GM18907 (cell line): ENCODE measurements at regions not wholly inside any gene's neighbourhood (a gene's known extent, or its start where the extent isn't known, plus 50 kb on each side); places are given as distances from the start of the nearest gene placed in this dataset.

Source experiments
- ATAC-seq: cut with Tn5 transposase; IDR thresholded peaks from one replicate; pipeline ENCODE4 v1.9.1; 2021; ENCODE audit warnings: mild to moderate bottlenecking, moderate library complexity; ENCODE audit not compliant: unreplicated experiment

GRCh38 chr7:155962191-155962967 is 150.1 kb upstream of the SHH start:
- ATAC-seq: no peak

GRCh38 chr7:155961241-155962190 is 149.3 kb upstream of the SHH start:
- ATAC-seq: no peak

GRCh38 chr7:155959894-155960293 is 147.6 kb upstream of the SHH start:
- ATAC-seq: no peak

- no peak for ATAC-seq
Observed at GRCh38 chr7:155956977-155957376, 144.7 kb upstream of the SHH start.

- ATAC-seq: no peak
Observed at GRCh38 chr7:155955367-155955635, 143.0 kb upstream of the SHH start.

DNA sequence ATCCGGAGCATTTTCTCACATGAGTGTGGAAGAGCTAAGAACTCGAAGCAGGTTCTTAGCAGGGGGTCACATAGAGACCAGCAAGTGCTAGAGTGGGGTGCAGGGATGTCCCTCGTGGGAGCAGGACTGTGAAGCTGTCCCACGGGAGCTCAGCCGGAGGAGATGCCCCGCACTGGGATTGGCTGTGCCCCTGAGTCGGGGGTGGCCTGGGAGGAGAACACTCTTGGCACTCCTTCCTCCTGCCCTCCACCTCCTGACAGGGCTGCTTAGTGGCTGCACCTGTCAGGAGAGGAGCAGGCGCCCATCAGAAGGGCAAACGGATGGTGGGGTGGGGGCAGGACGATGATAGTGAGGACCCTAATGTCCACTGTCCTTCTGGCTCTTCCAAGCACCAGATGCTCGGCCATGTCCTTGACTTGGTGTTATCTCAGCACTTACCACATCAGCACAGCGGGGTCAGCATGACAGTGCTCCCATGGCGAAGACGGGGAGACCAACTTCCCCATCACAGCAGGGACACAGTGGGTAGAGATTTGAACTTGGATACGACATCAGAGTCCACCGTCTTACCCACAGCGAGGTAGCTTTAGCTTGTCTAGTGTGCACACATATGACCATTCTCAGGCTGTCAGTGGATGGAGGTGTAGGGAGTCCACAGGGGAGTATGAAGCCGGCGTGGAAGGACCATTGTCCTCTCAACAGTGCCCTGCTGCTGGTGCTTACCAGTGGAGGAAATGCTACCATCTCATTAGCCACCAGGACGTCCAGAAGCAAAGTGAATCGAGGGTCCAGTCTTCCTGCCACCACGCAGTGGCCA is 142.5 kb upstream of the SHH start:
- no peak for ATAC-seq

- no peak for ATAC-seq
Observed at GRCh38 chr7:155953781-155954549, 141.7 kb upstream of the SHH start.

GRCh38 chr7:155953501-155953778 is 141.2 kb upstream of the SHH start:
- ATAC-seq: no peak

DNA sequence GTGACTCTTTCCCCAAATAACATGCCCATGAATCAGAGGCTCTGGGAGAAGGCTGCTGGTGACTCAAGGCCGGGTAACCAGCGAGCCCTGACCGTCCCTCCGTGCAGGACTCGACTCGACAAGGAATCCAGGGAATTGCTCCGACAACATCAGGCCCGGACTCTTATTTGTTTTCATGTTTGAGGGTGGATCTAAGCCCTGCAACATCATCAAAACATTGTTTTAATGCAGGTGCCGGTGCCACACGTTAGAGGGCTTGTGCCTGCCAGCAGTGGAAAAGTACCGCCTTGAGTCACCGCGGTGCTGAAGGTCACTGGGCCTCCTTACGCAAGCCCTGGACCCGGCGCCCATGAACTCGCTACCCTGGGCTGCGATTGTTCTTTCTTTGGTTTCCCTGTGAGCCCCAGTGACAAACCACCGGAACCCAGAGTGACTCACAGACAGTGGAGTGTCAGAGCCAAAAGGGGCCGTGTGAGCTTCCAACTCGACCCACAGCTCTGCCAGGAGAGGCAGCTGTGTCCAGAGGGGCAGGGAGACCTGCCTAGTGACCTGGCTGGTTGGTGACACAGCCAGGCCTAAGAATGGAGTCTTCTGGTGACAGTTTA is 139.4 kb upstream of the SHH start:
- ATAC-seq: no peak

- ATAC-seq: no peak
Observed at GRCh38 chr7:155950898-155951553, 138.8 kb upstream of the SHH start.

DNA sequence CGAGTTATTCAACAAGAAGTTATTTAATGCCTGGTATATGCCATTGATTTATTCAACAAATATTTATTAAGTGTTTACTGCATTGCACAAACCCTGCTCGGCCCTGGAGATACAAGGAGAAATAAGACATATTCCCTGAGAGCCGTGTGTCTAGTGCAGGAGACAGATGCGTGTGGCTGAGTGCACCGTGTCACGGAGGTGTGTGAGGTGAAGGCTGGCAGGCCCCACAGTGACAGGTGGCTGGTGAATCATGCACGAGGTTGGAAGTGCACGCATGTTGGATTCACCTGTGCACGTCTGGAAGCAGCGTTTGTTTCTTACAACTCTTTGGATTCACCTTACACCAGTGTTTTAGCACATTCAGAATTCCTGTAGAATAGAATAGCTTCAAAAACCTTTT is 136.6 kb upstream of the SHH start:
- ATAC-seq: no peak

DNA sequence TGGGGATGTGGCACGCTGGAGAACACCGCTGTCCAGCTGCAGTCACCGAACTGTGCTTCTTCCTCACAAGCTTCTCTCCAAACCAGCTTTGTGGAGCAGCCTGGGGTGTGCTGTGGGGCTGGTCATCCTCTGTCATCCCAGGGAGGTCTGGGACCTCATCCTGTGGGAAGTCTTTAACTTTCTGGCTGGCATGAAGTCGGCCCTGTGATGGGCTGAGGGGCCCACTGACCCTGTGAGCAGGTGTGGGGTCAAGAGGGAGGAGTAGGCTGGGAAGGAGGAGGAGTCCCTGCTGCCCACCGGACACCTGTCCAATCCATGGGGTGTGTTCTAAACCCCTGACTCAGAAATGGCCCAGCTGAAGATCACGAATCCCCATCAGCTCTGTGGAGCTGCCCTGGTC is 136.2 kb upstream of the SHH start:
- no peak for ATAC-seq

DNA sequence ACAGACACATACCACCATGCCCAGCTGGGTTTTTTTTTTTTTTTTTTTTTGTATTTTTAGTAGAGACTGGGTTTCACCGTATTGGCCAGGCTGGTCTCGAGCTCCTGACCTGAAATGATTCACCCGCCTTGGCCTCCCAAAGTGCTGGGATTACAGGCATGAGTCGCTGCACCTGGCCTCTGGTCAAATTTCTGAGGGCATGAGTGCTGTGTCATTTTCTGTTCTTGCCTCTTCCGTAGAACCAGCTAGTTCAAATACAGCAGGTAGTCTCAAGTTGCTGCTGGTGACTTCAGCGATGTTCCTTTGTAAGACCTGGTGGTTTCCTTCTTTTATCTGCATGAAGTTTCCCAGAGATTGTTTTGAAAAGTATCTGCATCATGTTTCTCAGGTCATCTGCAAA is 134.8 kb upstream of the SHH start:
- no peak for ATAC-seq

DNA sequence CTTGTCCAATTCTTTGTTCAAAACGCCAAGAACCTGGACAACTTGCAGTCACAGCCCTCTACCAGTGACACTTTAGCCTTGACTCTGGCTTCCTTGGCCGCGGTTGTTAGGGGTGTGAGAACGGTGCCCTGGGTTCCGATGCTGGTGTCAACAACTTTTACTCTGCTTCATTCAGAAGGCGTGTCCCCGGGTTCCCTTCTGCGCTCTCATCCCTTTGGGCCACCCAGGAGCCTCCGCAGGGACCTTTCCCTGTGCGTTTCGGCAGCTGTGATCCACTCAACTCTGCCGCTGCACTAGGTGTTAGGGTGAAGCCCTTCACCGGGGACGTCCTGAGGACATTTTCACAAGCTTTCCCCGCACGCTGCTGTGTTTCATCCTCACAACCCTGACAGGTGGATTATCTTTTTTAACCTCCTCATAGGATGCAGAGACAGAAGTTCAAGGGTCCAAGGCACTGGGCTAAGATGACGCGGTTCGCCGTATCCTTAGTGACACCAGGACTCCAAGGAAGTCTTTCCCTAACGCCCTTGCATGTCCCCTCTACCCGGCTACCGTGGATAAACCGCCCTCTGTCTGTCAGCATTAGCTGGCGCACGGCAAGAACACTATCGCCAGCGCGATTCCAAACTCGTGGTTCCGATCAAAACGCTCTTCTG is 133.5 kb upstream of the SHH start:
- no peak for ATAC-seq

DNA sequence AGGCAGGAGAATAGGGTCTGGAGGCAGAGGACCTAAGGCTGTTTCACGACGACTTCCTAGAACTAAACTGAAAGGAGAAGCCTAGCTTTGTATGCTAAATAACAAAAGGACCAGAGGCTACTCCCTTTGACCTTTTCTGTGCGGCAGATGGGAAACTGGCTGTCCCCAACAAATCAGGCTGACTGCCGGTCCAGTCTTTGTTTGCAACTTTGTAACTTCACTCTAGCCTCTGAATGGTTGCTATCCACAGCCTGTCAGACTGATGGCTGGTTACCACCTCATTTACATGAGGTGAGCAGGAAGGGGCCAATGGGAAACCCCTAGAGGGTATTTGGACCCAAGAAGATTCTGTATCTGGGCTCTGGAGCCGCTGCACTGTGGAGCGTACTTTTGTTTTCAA is 132.6 kb upstream of the SHH start:
- no peak for ATAC-seq

- no peak for ATAC-seq
Observed at GRCh38 chr7:155943251-155943899, 131.1 kb upstream of the SHH start.

GRCh38 chr7:155942226-155942950 is 130.1 kb upstream of the SHH start:
- ATAC-seq: no peak

GRCh38 chr7:155941688-155942087 is 129.4 kb upstream of the SHH start:
- no peak for ATAC-seq
